WTC11 (cell line): ENCODE measurements at regions not wholly inside any gene's neighbourhood (a gene's known extent, or its start where the extent isn't known, plus 50 kb on each side); places are given as distances from the start of the nearest gene placed in this dataset.

Experiments used
- ATAC-seq: fragments of 200-7000 bp; cut with Tn5 transposase; 2 replicates; pipeline ENCODE4 v1.10.0; 2021; ENCODE audit warnings: mild to moderate bottlenecking, moderate library complexity
- CTCF ChIA-PET: fragments of 300-600 bp; sonication (Branson Sonifier 250); formaldehyde crosslinking; loops from one replicate; lab custom pipeline; 2021; ENCODE audit warnings: antibody characterized with exemption; lab: Charles Lee
- POLR2A ChIA-PET: fragments of 350-600 bp; sonication (Branson Sonifier 250); formaldehyde crosslinking; loops from one replicate; lab custom pipeline; 2021; ENCODE audit warnings: antibody characterized with exemption; lab: Charles Lee
- DNase-seq: peaks from one replicate; pipeline ENCODE4 v3.0.0; 2021; ENCODE audit warnings: low spot score
- H3K27ac Mint-ChIP-seq: 2 replicates; pipeline ENCODE4 v1.8.0; 2021; ENCODE audit warnings: mixed read lengths
- H3K27me3 Mint-ChIP-seq: 2 replicates; pipeline ENCODE4 v1.8.0; 2021; ENCODE audit warnings: low read depth, mild to moderate bottlenecking, moderate library complexity, mixed read lengths
- H3K36me3 Mint-ChIP-seq: 2 replicates; pipeline ENCODE4 v1.8.0; 2021; ENCODE audit warnings: mixed read lengths
- H3K4me1 Mint-ChIP-seq: 2 replicates; pipeline ENCODE4 v1.8.0; 2022; ENCODE audit warnings: mixed read lengths
- H3K4me3 Mint-ChIP-seq: 2 replicates; pipeline ENCODE4 v1.8.0; 2021; ENCODE audit warnings: mild to moderate bottlenecking, moderate library complexity, mixed read lengths
- H3K9me3 Mint-ChIP-seq: 2 replicates; pipeline ENCODE4 v1.8.0; 2021; ENCODE audit warnings: mixed read lengths
- AFF4 ChIP-seq: sonication (generic); formaldehyde crosslinking; IDR thresholded peaks from 2 replicates; pipeline ENCODE4 v1.8.1; 2023; ENCODE audit warnings: mild to moderate bottlenecking, missing genetic modification reagents, borderline replicate concordance
- ARID4B ChIP-seq: sonication (generic); formaldehyde crosslinking; IDR thresholded peaks from 2 replicates; pipeline ENCODE4 v1.8.0; 2023; ENCODE audit warnings: missing genetic modification reagents, mild to moderate bottlenecking, borderline replicate concordance
- ATF2 ChIP-seq: sonication (generic); formaldehyde crosslinking; IDR thresholded peaks from 2 replicates; pipeline ENCODE4 v1.8.1; 2022; ENCODE audit warnings: low read depth, missing genetic modification reagents, borderline replicate concordance
- CREM ChIP-seq: sonication (generic); formaldehyde crosslinking; IDR thresholded peaks from 2 replicates; pipeline ENCODE4 v1.8.1; 2022; ENCODE audit warnings: mild to moderate bottlenecking, missing genetic modification reagents, moderate library complexity
- EMX1 ChIP-seq: fragments of 250-450 bp; sonication (Bioruptor Pico); IDR thresholded peaks from 2 replicates; pipeline ENCODE4 v1.8.0; 2021; ENCODE audit warnings: mild to moderate bottlenecking
- ERG ChIP-seq: fragments of 250-450 bp; sonication (Bioruptor Pico); IDR thresholded peaks from 2 replicates; pipeline ENCODE4 v1.8.0; 2021; ENCODE audit warnings: mild to moderate bottlenecking
- FOXP1 ChIP-seq: sonication (generic); formaldehyde crosslinking; IDR thresholded peaks from 2 replicates; pipeline ENCODE4 v1.8.0; 2022; ENCODE audit warnings: missing genetic modification reagents, mild to moderate bottlenecking, moderate library complexity, borderline replicate concordance
- GABPB1 ChIP-seq: sonication (generic); formaldehyde crosslinking; IDR thresholded peaks from 2 replicates; pipeline ENCODE4 v1.8.1; 2023; ENCODE audit warnings: mild to moderate bottlenecking, missing genetic modification reagents
- HMGXB4 ChIP-seq: sonication (generic); formaldehyde crosslinking; IDR thresholded peaks from 2 replicates; pipeline ENCODE4 v1.8.1; 2023; ENCODE audit warnings: mild to moderate bottlenecking, moderate library complexity, missing genetic modification reagents
- IRF1 ChIP-seq: sonication (generic); formaldehyde crosslinking; IDR thresholded peaks from 2 replicates; pipeline ENCODE4 v1.8.0; 2023; ENCODE audit warnings: missing genetic modification reagents
- IRF2 ChIP-seq: sonication (generic); formaldehyde crosslinking; IDR thresholded peaks from 2 replicates; pipeline ENCODE4 v1.8.0; 2022; ENCODE audit warnings: low read depth, missing genetic modification reagents, borderline replicate concordance
- KAT7 ChIP-seq: sonication (generic); formaldehyde crosslinking; IDR thresholded peaks from 2 replicates; pipeline ENCODE4 v1.8.1; 2023; ENCODE audit warnings: missing genetic modification reagents, mild to moderate bottlenecking, borderline replicate concordance
- MLX ChIP-seq: sonication (generic); formaldehyde crosslinking; IDR thresholded peaks from 2 replicates; pipeline ENCODE4 v1.8.1; 2023; ENCODE audit warnings: mild to moderate bottlenecking, missing genetic modification reagents, moderate library complexity
- SMAD3 ChIP-seq: sonication (generic); formaldehyde crosslinking; IDR thresholded peaks from 2 replicates; pipeline ENCODE4 v1.8.0; 2022; ENCODE audit warnings: missing genetic modification reagents, mild to moderate bottlenecking, borderline replicate concordance
- SMAD4 ChIP-seq: sonication (generic); formaldehyde crosslinking; IDR thresholded peaks from 2 replicates; pipeline ENCODE4 v1.8.0; 2022; ENCODE audit warnings: mild to moderate bottlenecking, missing genetic modification reagents
- TEAD4 ChIP-seq: sonication (generic); formaldehyde crosslinking; IDR thresholded peaks from 2 replicates; pipeline ENCODE4 v1.8.0; 2022; ENCODE audit warnings: mild to moderate bottlenecking, missing genetic modification reagents
- ZBTB43 ChIP-seq: sonication (generic); formaldehyde crosslinking; IDR thresholded peaks from 2 replicates; pipeline ENCODE4 v1.8.1; 2023; ENCODE audit warnings: mild to moderate bottlenecking, missing genetic modification reagents
- ZNF416 ChIP-seq: fragments of 250-450 bp; sonication (Bioruptor Pico); IDR thresholded peaks from 2 replicates; pipeline ENCODE4 v1.9.0; 2021; ENCODE audit warnings: mild to moderate bottlenecking, inconsistent platforms
- ZNF671 ChIP-seq: fragments of 250-450 bp; sonication (Bioruptor Pico); IDR thresholded peaks from 2 replicates; pipeline ENCODE4 v1.8.0; 2021; ENCODE audit warnings: mild to moderate bottlenecking

GRCh38 chr3:181379278-181379677 lies 332.4 kb upstream of the SOX2 start (continued):
- TF ChIP-seq ATF2 (CRISPR knock-in tag) (no peak), ZBTB43 (CRISPR knock-in tag) (no peak), MLX (CRISPR knock-in tag) (no peak), GABPB1 (no peak), HMGXB4 (no peak), ERG (CRISPR knock-in tag) (no peak), IRF2 (no peak)

GRCh38 chr3:181369637-181370036 lies 342.1 kb upstream of the SOX2 start:
- DNase-seq, result no peak
- Mint-ChIP-seq H3K36me3 (no peaks in the 10 kb centered on the region), H3K27me3 (no peaks in the 10 kb centered on the region), H3K9me3 (no peaks in the 10 kb centered on the region), H3K4me1 (peaks cover 12% of the 10 kb centered on the region), H3K4me3 (no peak overlapping the region), H3K27ac (no peak overlapping the region)
- TF ChIP-seq ARID4B (CRISPR knock-in tag), result no peak
- TF ChIP-seq AFF4, result no peak
- TF ChIP-seq EMX1 (CRISPR knock-in tag), result no peak
- TF ChIP-seq HMGXB4, result no peak
- no peak for TF ChIP-seq IRF1 (CRISPR knock-in tag)
- TF ChIP-seq KAT7 (CRISPR knock-in tag), result no peak
- no peak for TF ChIP-seq FOXP1
- TF ChIP-seq ZNF671 (CRISPR knock-in tag), result no peak
- no peak for TF ChIP-seq SMAD4
- TF ChIP-seq CREM (CRISPR knock-in tag), result no peak
- no peak for TF ChIP-seq TEAD4 (CRISPR knock-in tag)
- TF ChIP-seq SMAD3 (CRISPR knock-in tag), result no peak
- no peak for TF ChIP-seq ZNF416 (CRISPR knock-in tag)
- no peak for ATAC-seq
- POLR2A ChIA-PET, result interaction anchor here (1.0 kb wide), 1 partner anchor 12 kb away, joined by 3 read pairs; no protein-coding TSS in a partner anchor
- CTCF ChIA-PET, result no interaction called here
